Panc1 (cell line): ENCODE measurements at regions not wholly inside any gene's neighbourhood (a gene's known extent, or its start where the extent isn't known, plus 50 kb on each side); places are given as distances from the start of the nearest gene placed in this dataset.

Source experiments
- CTCF ChIP-seq: fragments of 450-650 bp; IDR thresholded peaks from 2 replicates; pipeline ENCODE4 v1.5.1; 2017; ENCODE audit warnings: mild to moderate bottlenecking
- POLR2AphosphoS5 ChIP-seq: IDR thresholded peaks from 2 replicates; pipeline ENCODE4 v1.6.1; 2012; ENCODE audit warnings: mild to moderate bottlenecking, low read depth, low read length, moderate library complexity
- REST ChIP-seq, 2 experiments: IDR thresholded peaks; 2 replicates each; pipeline ENCODE4 v1.6.1; 2011 to 2012; ENCODE audit warnings: low read depth in 2 of 2, control low read depth in 1 of 2, low read length in 1 of 2, mild to moderate bottlenecking in 1 of 2, moderate library complexity in 1 of 2; ENCODE audit not compliant: insufficient read depth in 1 of 2
- SIN3A ChIP-seq: IDR thresholded peaks from 2 replicates; pipeline ENCODE4 v1.6.1; 2012; ENCODE audit warnings: low read depth, mild to moderate bottlenecking, low read length, moderate library complexity, borderline replicate concordance; ENCODE audit not compliant: insufficient read depth
- TCF7L2 ChIP-seq: IDR thresholded peaks from 2 replicates; pipeline ENCODE4 v1.6.1; 2011; ENCODE audit warnings: mild to moderate bottlenecking, low read depth, low read length, inconsistent platforms

GRCh38 chr3:117844676-117845075 is 1135.1 kb downstream of the TUSC7 start:
- TF ChIP-seq CTCF (no peak), POLR2AphosphoS5 (no peak), SIN3A (no peak), REST (IDR thresholded peaks at IDR 0.05; ENCODE audit: insufficient read depth in 1 of 2, low read depth in 2 of 2, low read length in 1 of 2) (no peak), TCF7L2 (no peak)
